SK-N-SH (cell line): ENCODE measurements at regions not wholly inside any gene's neighbourhood (a gene's known extent, or its start where the extent isn't known, plus 50 kb on each side); places are given as distances from the start of the nearest gene placed in this dataset.
A peak's percentile ranks its signal among the peaks of the same experiment; 100 is the strongest.

Experiments
- CTCF ChIA-PET: fragments of 300-600, 350-600 bp; formaldehyde crosslinking; extraction: SDS; loops from one replicate; lab custom pipeline; 2021; lab: Yijun Ruan, JAX
- POLR2A ChIA-PET: fragments of 350-600 bp; sonication (Branson Sonifier 250); formaldehyde crosslinking; extraction: SDS; loops from one replicate; lab custom pipeline; 2020; ENCODE audit warnings: antibody characterized with exemption, inconsistent platforms; lab: Yijun Ruan, JAX
- DNase-seq: peaks from one replicate; pipeline ENCODE4 v3.0.0; 2012
- H2AFZ ChIP-seq: fragments of 200-600 bp; sonication (generic); 2 replicates; pipeline ENCODE4 v1.8.1; 2016; ENCODE audit warnings: antibody characterized with exemption, mild to moderate bottlenecking, low read depth
- H3F3A ChIP-seq: fragments of 200-600 bp; sonication (generic); replicated peaks from 2 replicates; pipeline ENCODE3; 2016; ENCODE audit warnings: antibody characterized with exemption, mild to moderate bottlenecking; ENCODE audit not compliant: insufficient read depth
- H3K27ac ChIP-seq, 2 experiments: fragments of 200-500 bp in 1 of 2; fragments of 200-600 bp in 1 of 2; sonication (Bioruptor generic) in 1 of 2; sonication (generic), shearing (Covaris generic) in 1 of 2; 2 replicates each; pipeline versions ENCODE4 v1.5.1 to v1.6.1; 2014 to 2016; ENCODE audit warnings: low read depth in 2 of 2, inconsistent platforms in 1 of 2, low read length in 1 of 2, mild to moderate bottlenecking in 1 of 2, mixed read lengths in 1 of 2
- H3K27me3 ChIP-seq: fragments of 200-600 bp; sonication (generic), shearing (Covaris generic); 2 replicates; pipeline ENCODE4 v1.6.1; 2016; ENCODE audit warnings: mixed run types; ENCODE audit not compliant: insufficient read depth
- H3K36me3 ChIP-seq, 2 experiments: fragments of 200-500 bp in 1 of 2; fragments of 200-600 bp in 1 of 2; sonication (Bioruptor generic) in 1 of 2; sonication (generic) in 1 of 2; replicated peaks in 1 of 2; 2 replicates each; pipeline versions ENCODE3 to v1.5.1; 2014 to 2016; ENCODE audit warnings: low read length in 1 of 2, mild to moderate bottlenecking in 1 of 2; ENCODE audit not compliant: insufficient read depth in 2 of 2, control insufficient read depth in 1 of 2
- H3K4me1 ChIP-seq, 2 experiments: fragments of 200-500 bp in 1 of 2; fragments of 200-600 bp in 1 of 2; sonication (Bioruptor generic) in 1 of 2; sonication (generic), shearing (Covaris generic) in 1 of 2; 2 replicates each; pipeline versions ENCODE4 v1.5.1 to v1.6.1; 2014 to 2016; ENCODE audit warnings: low read depth in 1 of 2, low read length in 1 of 2, mixed run types in 1 of 2; ENCODE audit not compliant: insufficient read depth in 2 of 2, control insufficient read depth in 1 of 2
- H3K4me2 ChIP-seq: fragments of 200-600 bp; sonication (generic), shearing (Covaris generic); 2 replicates; pipeline ENCODE4 v1.6.1; 2017; ENCODE audit warnings: mixed run types
- H3K4me3 ChIP-seq, 2 experiments: fragments of 200-500 bp in 1 of 2; fragments of 200-600 bp in 1 of 2; sonication (Bioruptor generic) in 1 of 2; sonication (generic), shearing (Covaris generic) in 1 of 2; 2 replicates each; pipeline versions ENCODE4 v1.5.1 to v1.8.1; 2014 to 2016; ENCODE audit warnings: low read depth in 2 of 2, inconsistent platforms in 1 of 2, low read length in 1 of 2, mild to moderate bottlenecking in 1 of 2, mixed read lengths in 1 of 2, moderate library complexity in 1 of 2
- H3K79me2 ChIP-seq: fragments of 200-600 bp; sonication (generic); 2 replicates; pipeline ENCODE4 v1.8.1; 2017; ENCODE audit warnings: mild to moderate bottlenecking; ENCODE audit not compliant: insufficient read depth
- H3K9ac ChIP-seq: fragments of 200-600 bp; sonication (generic); 2 replicates; pipeline ENCODE4 v1.6.1; 2017; ENCODE audit warnings: mixed run types
- H3K9me2 ChIP-seq: fragments of 200-600 bp; sonication (generic); 2 replicates; pipeline ENCODE4 v1.6.1; 2017; ENCODE audit warnings: mixed run types
- H3K9me3 ChIP-seq: fragments of 200-600 bp; sonication (generic); 2 replicates; pipeline ENCODE4 v1.6.1; 2017; ENCODE audit warnings: mixed run types, mild to moderate bottlenecking, moderate library complexity
- H4K20me1 ChIP-seq: fragments of 200-600 bp; sonication (generic); 2 replicates; pipeline ENCODE4 v1.6.1; 2017; ENCODE audit warnings: mild to moderate bottlenecking, mixed run types; ENCODE audit not compliant: insufficient read depth
- CHD2 ChIP-seq: fragments of 150-350 bp; IDR thresholded peaks from 2 replicates; pipeline ENCODE4 v1.6.1; 2018; ENCODE audit warnings: low read length; ENCODE audit not compliant: partially characterized antibody
- ELF1 ChIP-seq: IDR thresholded peaks from 2 replicates; pipeline ENCODE4 v1.4.0; 2012
- EP300 ChIP-seq, 2 experiments: IDR thresholded peaks; 2 replicates each; pipeline versions ENCODE4 v1.4.0 to v1.6.1; 2012; ENCODE audit warnings: borderline replicate concordance in 1 of 2, low read depth in 1 of 2, low read length in 1 of 2
- EZH2phosphoT487 ChIP-seq: fragments of 200-600 bp; sonication (generic); IDR thresholded peaks from 2 replicates; pipeline ENCODE4 v1.6.1; 2017; ENCODE audit warnings: low read depth, mixed run types, mild to moderate bottlenecking, antibody characterized with exemption, moderate library complexity, borderline replicate concordance
- FOSL2 ChIP-seq: IDR thresholded peaks from 2 replicates; pipeline ENCODE4 v1.4.0; 2012; ENCODE audit warnings: low read depth, mild to moderate bottlenecking, moderate library complexity, borderline replicate concordance
- FOXJ3 ChIP-seq: sonication (generic); formaldehyde crosslinking; IDR thresholded peaks from 2 replicates; pipeline ENCODE4 v1.5.1; 2020; ENCODE audit warnings: mild to moderate bottlenecking, missing genetic modification reagents
- GATA2 ChIP-seq: sonication (generic); formaldehyde crosslinking; IDR thresholded peaks from 2 replicates; pipeline ENCODE4 v1.5.0; 2020; ENCODE audit warnings: mild to moderate bottlenecking, missing genetic modification reagents
- MEF2A ChIP-seq: IDR thresholded peaks from 2 replicates; pipeline ENCODE4 v1.4.0; 2012; ENCODE audit warnings: low read depth, borderline replicate concordance
- MXI1 ChIP-seq: IDR thresholded peaks from 2 replicates; pipeline ENCODE4 v1.6.1; 2012; ENCODE audit warnings: mild to moderate bottlenecking, low read depth, low read length, improper control_type of control experiment
- NRF1 ChIP-seq: IDR thresholded peaks from 2 replicates; pipeline ENCODE4 v1.6.1; 2012; ENCODE audit warnings: low read depth, mild to moderate bottlenecking, low read length
- RFX5 ChIP-seq: IDR thresholded peaks from 2 replicates; pipeline ENCODE4 v1.6.1; 2012; ENCODE audit warnings: mild to moderate bottlenecking, improper control_type of control experiment, low read length
- RXRA ChIP-seq: IDR thresholded peaks from 2 replicates; pipeline ENCODE4 v1.4.0; 2012; ENCODE audit warnings: low read depth, mild to moderate bottlenecking, borderline replicate concordance
- SIN3A ChIP-seq: IDR thresholded peaks from 2 replicates; pipeline ENCODE4 v1.6.1; 2012; ENCODE audit warnings: low read depth, mild to moderate bottlenecking, low read length, moderate library complexity, borderline replicate concordance
- TCF12 ChIP-seq: IDR thresholded peaks from 2 replicates; pipeline ENCODE4 v1.4.0; 2012
- TEAD4 ChIP-seq: IDR thresholded peaks from 2 replicates; pipeline ENCODE4 v1.4.0; 2012; ENCODE audit warnings: mild to moderate bottlenecking, borderline replicate concordance; ENCODE audit not compliant: insufficient read depth
- YY1 ChIP-seq: IDR thresholded peaks from 2 replicates; pipeline ENCODE4 v1.4.0; 2012; ENCODE audit warnings: low read depth, mild to moderate bottlenecking
- WGBS: methylation state at CpG from one replicate; pipeline ENCODE4 v1.1.6; 2017; ENCODE audit warnings: low lambda C conversion rate; 5-methylcytosine and 5-hydroxymethylcytosine counted together
- TF ChIP-seq, protein P1 (sequence below): IDR thresholded peaks from 2 replicates; pipeline ENCODE4; 2012
- TF ChIP-seq, protein P2 (sequence below): IDR thresholded peaks from 2 replicates; pipeline ENCODE4 v1.4.0; 2012; ENCODE audit warnings: low read depth, borderline replicate concordance
- TF ChIP-seq, protein P3 (sequence below): IDR thresholded peaks from 2 replicates; pipeline ENCODE4 v1.4.0; 2012; ENCODE audit warnings: low read depth, borderline replicate concordance

DNA sequence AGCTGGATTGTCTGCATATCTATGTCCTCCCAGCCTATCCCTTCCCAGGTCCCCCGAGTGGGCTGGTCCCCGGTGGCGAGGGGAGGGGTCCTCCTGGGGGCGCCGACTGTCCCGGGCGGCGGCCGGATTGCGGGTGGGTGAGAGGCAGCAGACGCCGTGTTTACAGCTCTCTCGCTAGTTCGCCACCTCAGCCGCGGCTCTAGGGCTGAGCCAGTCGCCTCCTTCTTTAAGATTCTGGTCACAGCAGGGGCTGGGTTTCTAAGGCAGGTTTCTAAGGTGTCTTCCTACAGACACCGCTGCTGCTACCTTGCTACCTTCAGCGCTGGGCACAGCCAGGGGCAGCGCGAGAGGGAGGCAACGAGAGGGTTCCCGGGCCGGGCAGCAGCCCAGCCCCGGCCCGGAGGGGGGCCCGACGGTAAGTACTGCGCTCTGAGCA is 57.2 kb downstream of the FRMPD3 start (continued):
- TF ChIP-seq CHD2: no peak
- no peak for TF ChIP-seq SIN3A

DNA sequence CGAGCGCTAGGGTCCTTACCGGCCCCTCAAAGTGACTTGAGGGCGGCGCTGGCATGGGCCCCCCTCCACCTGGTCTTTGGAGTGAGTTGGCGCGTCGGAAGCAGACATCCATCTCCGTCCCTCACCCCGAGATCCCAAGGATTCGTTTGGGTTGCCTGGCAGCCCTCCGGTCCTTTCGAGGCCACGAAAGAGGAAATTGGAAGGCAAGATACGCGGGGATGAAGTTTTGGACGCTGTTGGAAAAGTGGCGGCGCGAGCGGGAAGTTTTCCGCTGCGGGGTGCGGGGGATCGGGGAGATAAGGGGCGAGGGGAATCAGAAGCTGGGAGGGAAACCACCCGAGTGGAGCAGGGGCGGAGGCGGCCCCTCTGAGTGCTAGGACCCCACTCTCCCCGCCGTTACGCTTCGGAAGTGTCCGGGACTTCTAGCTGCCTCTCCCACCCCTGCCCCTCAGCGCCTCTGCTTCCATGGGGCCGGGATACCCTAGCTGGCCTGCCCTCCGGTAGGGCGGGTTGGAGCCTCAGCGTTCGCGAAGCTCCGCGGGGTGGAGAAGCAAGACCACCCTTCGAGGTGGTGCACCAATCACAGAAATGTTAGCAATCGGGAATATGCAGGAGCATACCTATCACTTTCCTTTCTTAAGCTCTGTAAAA is 57.8 kb downstream of the FRMPD3 start:
- H3K27me3 ChIP-seq: peaks cover 48% of the 10 kb centered on the region
- POLR2A ChIA-PET: no interaction called here
- CTCF ChIA-PET: no interaction called here
- 4% methylated on average over 24 of the region's 45 CpGs for WGBS
- no peaks in the 10 kb centered on the region for H3K9me3 ChIP-seq
- H3K36me3 ChIP-seq: no peaks in the 10 kb centered on the region
- H3K9me2 ChIP-seq: no peaks in the 10 kb centered on the region
- no peaks in the 10 kb centered on the region for H3F3A ChIP-seq
- H3K4me1 ChIP-seq: no peaks in the 10 kb centered on the region
- H2AFZ ChIP-seq: no peak overlapping the region
- H3K4me3 ChIP-seq: no peak overlapping the region
- H3K27ac ChIP-seq: no peak overlapping the region
- no peaks in the 10 kb centered on the region for H4K20me1 ChIP-seq
- no peak for TF ChIP-seq ELF1
- no peak for TF ChIP-seq EP300 (IDR thresholded peaks at IDR 0.05; ENCODE audit: borderline replicate concordance in 1 of 2, low read depth in 1 of 2, low read length in 1 of 2)
- no peak for TF ChIP-seq TEAD4
- no peak for TF ChIP-seq YY1
- TF ChIP-seq NRF1: no peak
- TF ChIP-seq GATA2: no peak
- no peak for TF ChIP-seq FOSL2
- TF ChIP-seq, protein P1, sequence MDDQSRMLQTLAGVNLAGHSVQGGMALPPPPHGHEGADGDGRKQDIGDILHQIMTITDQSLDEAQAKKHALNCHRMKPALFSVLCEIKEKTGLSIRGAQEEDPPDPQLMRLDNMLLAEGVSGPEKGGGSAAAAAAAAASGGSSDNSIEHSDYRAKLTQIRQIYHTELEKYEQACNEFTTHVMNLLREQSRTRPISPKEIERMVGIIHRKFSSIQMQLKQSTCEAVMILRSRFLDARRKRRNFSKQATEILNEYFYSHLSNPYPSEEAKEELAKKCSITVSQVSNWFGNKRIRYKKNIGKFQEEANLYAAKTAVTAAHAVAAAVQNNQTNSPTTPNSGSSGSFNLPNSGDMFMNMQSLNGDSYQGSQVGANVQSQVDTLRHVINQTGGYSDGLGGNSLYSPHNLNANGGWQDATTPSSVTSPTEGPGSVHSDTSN: no peak
- TF ChIP-seq, protein P2, sequence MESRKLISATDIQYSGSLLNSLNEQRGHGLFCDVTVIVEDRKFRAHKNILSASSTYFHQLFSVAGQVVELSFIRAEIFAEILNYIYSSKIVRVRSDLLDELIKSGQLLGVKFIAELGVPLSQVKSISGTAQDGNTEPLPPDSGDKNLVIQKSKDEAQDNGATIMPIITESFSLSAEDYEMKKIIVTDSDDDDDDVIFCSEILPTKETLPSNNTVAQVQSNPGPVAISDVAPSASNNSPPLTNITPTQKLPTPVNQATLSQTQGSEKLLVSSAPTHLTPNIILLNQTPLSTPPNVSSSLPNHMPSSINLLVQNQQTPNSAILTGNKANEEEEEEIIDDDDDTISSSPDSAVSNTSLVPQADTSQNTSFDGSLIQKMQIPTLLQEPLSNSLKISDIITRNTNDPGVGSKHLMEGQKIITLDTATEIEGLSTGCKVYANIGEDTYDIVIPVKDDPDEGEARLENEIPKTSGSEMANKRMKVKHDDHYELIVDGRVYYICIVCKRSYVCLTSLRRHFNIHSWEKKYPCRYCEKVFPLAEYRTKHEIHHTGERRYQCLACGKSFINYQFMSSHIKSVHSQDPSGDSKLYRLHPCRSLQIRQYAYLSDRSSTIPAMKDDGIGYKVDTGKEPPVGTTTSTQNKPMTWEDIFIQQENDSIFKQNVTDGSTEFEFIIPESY: no peak
- no peak for TF ChIP-seq MXI1
- no peak for TF ChIP-seq CHD2
- TF ChIP-seq EZH2phosphoT487: no peak
- TF ChIP-seq RFX5: no peak
- no peak for TF ChIP-seq RXRA
- TF ChIP-seq, protein P3, sequence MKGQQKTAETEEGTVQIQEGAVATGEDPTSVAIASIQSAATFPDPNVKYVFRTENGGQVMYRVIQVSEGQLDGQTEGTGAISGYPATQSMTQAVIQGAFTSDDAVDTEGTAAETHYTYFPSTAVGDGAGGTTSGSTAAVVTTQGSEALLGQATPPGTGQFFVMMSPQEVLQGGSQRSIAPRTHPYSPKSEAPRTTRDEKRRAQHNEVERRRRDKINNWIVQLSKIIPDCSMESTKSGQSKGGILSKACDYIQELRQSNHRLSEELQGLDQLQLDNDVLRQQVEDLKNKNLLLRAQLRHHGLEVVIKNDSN: no peak
- TF ChIP-seq TCF12: no peak
- TF ChIP-seq FOXJ3 (CRISPR knock-in tag): no peak
- no peak for TF ChIP-seq MEF2A
- H3K4me2 ChIP-seq: no peak overlapping the region
- no peaks in the 10 kb centered on the region for H3K79me2 ChIP-seq
- no peak overlapping the region for H3K9ac ChIP-seq
- DNase-seq: peak; percentile 27
